ENCODE measurements at regions not wholly inside any gene's neighbourhood (a gene's known extent, or its start where the extent isn't known, plus 50 kb on each side); places are given as distances from the start of the nearest gene placed in this dataset.

GRCh38 chr2:16330012-16330411, 335.6 kb downstream of the CYRIA start:
- Histone ChIP-seq H3K9ac (ENCODE audit: low read length) (no peak overlapping the region), H3K79me2 (replicated peaks; ENCODE audit: insufficient read depth, low read length) (no peaks in the 10 kb centered on the region), H4K20me1 (ENCODE audit: insufficient read depth) (no peaks in the 10 kb centered on the region), H3K9me2 (ENCODE audit: insufficient read depth, low read length) (no peaks in the 10 kb centered on the region), H3K9me3 (ENCODE audit: low read length) (no peaks in the 10 kb centered on the region), H3K27ac (ENCODE audit: low read length) (no peak overlapping the region), H3K4me2 (ENCODE audit: low read length) (no peak overlapping the region), H3K36me3 (ENCODE audit: insufficient read depth, low read length) (no peaks in the 10 kb centered on the region), H2AFZ (ENCODE audit: low read depth, low read length) (no peak overlapping the region), H3F3A (ENCODE audit: insufficient read depth, low read length, poor library complexity, severe bottlenecking) (no peaks in the 10 kb centered on the region), H3K27me3 (ENCODE audit: insufficient read depth, low read depth, low read length) (no peaks in the 10 kb centered on the region), H3K4me3 (ENCODE audit: low read length) (no peak overlapping the region)
- TF ChIP-seq SMC3 (conservative IDR thresholded peaks at IDR 0.05; ENCODE audit: poor library complexity) (no peak), MXI1 (conservative IDR thresholded peaks at IDR 0.05; ENCODE audit: poor library complexity, severe bottlenecking) (no peak), TAF1 (IDR thresholded peaks at IDR 0.05; ENCODE audit: low read depth) (no peak), RAD21 (conservative IDR thresholded peaks at IDR 0.05) (no peak), REST (IDR thresholded peaks at IDR 0.05; ENCODE audit: borderline replicate concordance) (no peak), EP300 (conservative IDR thresholded peaks at IDR 0.05; ENCODE audit: poor library complexity, severe bottlenecking) (no peak), POLR2AphosphoS5 (IDR thresholded peaks at IDR 0.05) (no peak), EZH2 (IDR thresholded peaks at IDR 0.05; ENCODE audit: borderline replicate concordance, insufficient read depth, low read length, poor library complexity, severe bottlenecking) (no peak), CTCF (IDR thresholded peaks at IDR 0.05; ENCODE audit: poor library complexity, severe bottlenecking) (no peak)

- Histone ChIP-seq H3F3A (ENCODE audit: insufficient read depth, low read length, poor library complexity, severe bottlenecking) (no peaks in the 10 kb centered on the region), H3K79me2 (replicated peaks; ENCODE audit: insufficient read depth, low read length) (no peaks in the 10 kb centered on the region), H3K9me3 (ENCODE audit: low read length) (no peaks in the 10 kb centered on the region), H3K27me3 (ENCODE audit: insufficient read depth, low read depth, low read length) (no peaks in the 10 kb centered on the region), H3K9ac (ENCODE audit: low read length) (no peak overlapping the region), H4K20me1 (ENCODE audit: insufficient read depth) (no peaks in the 10 kb centered on the region), H2AFZ (ENCODE audit: low read depth, low read length) (no peak overlapping the region), H3K4me2 (ENCODE audit: low read length) (no peak overlapping the region), H3K36me3 (ENCODE audit: insufficient read depth, low read length) (no peaks in the 10 kb centered on the region), H3K27ac (ENCODE audit: low read length) (no peak overlapping the region), H3K4me3 (ENCODE audit: low read length) (no peak overlapping the region), H3K9me2 (ENCODE audit: insufficient read depth, low read length) (no peaks in the 10 kb centered on the region)
- TF ChIP-seq EP300 (conservative IDR thresholded peaks at IDR 0.05; ENCODE audit: poor library complexity, severe bottlenecking) (no peak), CTCF (IDR thresholded peaks at IDR 0.05; ENCODE audit: poor library complexity, severe bottlenecking) (no peak), SMC3 (conservative IDR thresholded peaks at IDR 0.05; ENCODE audit: poor library complexity) (no peak), RAD21 (conservative IDR thresholded peaks at IDR 0.05) (no peak)
These were observed 336.2 kb downstream of the CYRIA start for GRCh38 chr2:16329421-16329820.
